Left ventricle myocardium superior (tissue), 1 donor: ENCODE measurements at regions not wholly inside any gene's neighbourhood (a gene's known extent, or its start where the extent isn't known, plus 50 kb on each side); places are given as distances from the start of the nearest gene placed in this dataset.

Experiments used
- ATAC-seq: fragments of 200-7000 bp; cut with Tn5 transposase; one replicate; pipeline ENCODE4 v1.9.1; 2020; ENCODE audit warnings: mild to moderate bottlenecking, moderate library complexity
- DNase-seq: peaks from one replicate; pipeline ENCODE4 v3.0.0-alpha.2; 2020
- intact Hi-C: fragments of 100-400 bp; cut with micrococcal nuclease; formaldehyde crosslinking; loops from one replicate; pipeline ENCODE4 v1.11.0; 2022
- donor health status: DM: no; HTN: yes; CAD: no; lungs with severe emphysema.

GRCh38 chr15:98230975-98231374 is 270.5 kb downstream of the ARRDC4 start:
- intact Hi-C loops = no loop called here
- ATAC-seq (no peak), DNase-seq (no peak)

- DNase-seq = no peak
- ATAC-seq = no peak
- intact Hi-C loops = no loop called here
Measured at GRCh38 chr15:98231696-98232440, 271.4 kb downstream of the ARRDC4 start.

- DNase-seq (no peak), ATAC-seq (no peak)
- intact Hi-C loops = no loop called here
Measured at GRCh38 chr15:98232761-98233160, 272.3 kb downstream of the ARRDC4 start.

- intact Hi-C loops = no loop called here
- no peak for ATAC-seq
- no peak for DNase-seq
Measured at GRCh38 chr15:98233873-98234272, 273.4 kb downstream of the ARRDC4 start.

- ATAC-seq (no peak), DNase-seq (no peak)
- intact Hi-C loops = no loop called here
Measured at GRCh38 chr15:98240303-98240702, 279.8 kb downstream of the ARRDC4 start.

- intact Hi-C loops = no loop called here
- DNase-seq = no peak
- ATAC-seq = no peak
Measured at GRCh38 chr15:98241032-98241554, 280.6 kb downstream of the ARRDC4 start.

- intact Hi-C loops = no loop called here
- no peak for DNase-seq
- no peak for ATAC-seq
Measured at GRCh38 chr15:98257290-98257689, 296.8 kb downstream of the ARRDC4 start.

- intact Hi-C loops = no loop called here
- no peak for ATAC-seq
- DNase-seq = no peak
Measured at GRCh38 chr15:98263787-98264186, 303.3 kb downstream of the ARRDC4 start.

- DNase-seq = no peak
- no peak for ATAC-seq
- intact Hi-C loops = no loop called here
Measured at GRCh38 chr15:98266295-98266694, 305.8 kb downstream of the ARRDC4 start.

GRCh38 chr15:98268163-98268562 is 307.7 kb downstream of the ARRDC4 start:
- intact Hi-C loops = no loop called here
- ATAC-seq (no peak), DNase-seq (no peak)

- DNase-seq (no peak), ATAC-seq (no peak)
- intact Hi-C loops = no loop called here
Measured at GRCh38 chr15:98272625-98273024, 312.1 kb downstream of the ARRDC4 start.

- no peak for DNase-seq
- ATAC-seq = no peak
- intact Hi-C loops = no loop called here
Measured at GRCh38 chr15:98276018-98276417, 315.5 kb downstream of the ARRDC4 start.

- intact Hi-C loops = no loop called here
- ATAC-seq = no peak
- no peak for DNase-seq
Measured at GRCh38 chr15:98277602-98278001, 317.1 kb downstream of the ARRDC4 start.

- intact Hi-C loops = no loop called here
- ATAC-seq = no peak
- DNase-seq = no peak
Measured at GRCh38 chr15:98280284-98280975, 319.9 kb downstream of the ARRDC4 start.

- DNase-seq = no peak
- intact Hi-C loops = no loop called here
Measured at GRCh38 chr15:98281130-98281529, 320.6 kb downstream of the ARRDC4 start.

GRCh38 chr15:98282656-98283332 is 322.3 kb downstream of the ARRDC4 start:
- DNase-seq = no peak
- ATAC-seq = no peak
- intact Hi-C loops = no loop called here

More at GRCh38 chr15:98281130-98281529, 320.6 kb downstream of the ARRDC4 start:
- ATAC-seq = no peak

GRCh38 chr15:98286200-98286599 is 325.7 kb downstream of the ARRDC4 start:
- intact Hi-C loops = no loop called here
- no peak for DNase-seq
- ATAC-seq = no peak

GRCh38 chr15:98286831-98287230 is 326.3 kb downstream of the ARRDC4 start:
- ATAC-seq = no peak
- no peak for DNase-seq
- intact Hi-C loops = no loop called here

- no peak for DNase-seq
- no peak for ATAC-seq
- intact Hi-C loops = no loop called here
Measured at GRCh38 chr15:98288091-98288590, 327.6 kb downstream of the ARRDC4 start.

GRCh38 chr15:98289747-98290146 is 329.2 kb downstream of the ARRDC4 start:
- no peak for ATAC-seq
- intact Hi-C loops = no loop called here

More at GRCh38 chr15:98289747-98290146, 329.2 kb downstream of the ARRDC4 start:
- no peak for DNase-seq
